Uterus (tissue), 3 donors: ENCODE measurements at regions not wholly inside any gene's neighbourhood (a gene's known extent, or its start where the extent isn't known, plus 50 kb on each side); places are given as distances from the start of the nearest gene placed in this dataset.

Experiments used
- DNase-seq, 2 donors: peaks; one replicate each; pipeline ENCODE4 v3.0.0-alpha.2; 2019 to 2020
- H3K27ac ChIP-seq, 2 donors: fragments of 200-600 bp; sonication (generic); 1 replicate in 1 of 2; 2 replicates in 1 of 2; pipeline ENCODE4 v1.5.1; 2016 to 2018
- H3K27me3 ChIP-seq, 2 donors: fragments of 200-600 bp; sonication (generic); one replicate each; pipeline ENCODE4 v1.5.1; 2018 to 2019; ENCODE audit warnings: control low read depth in 1 of 2
- H3K36me3 ChIP-seq, 2 donors: fragments of 200-600 bp; sonication (generic); one replicate each; pipeline ENCODE4 v1.5.1; 2019; ENCODE audit warnings: control low read depth in 1 of 2
- H3K4me1 ChIP-seq, 2 donors: fragments of 200-600 bp; sonication (generic); one replicate each; pipeline ENCODE4 v1.5.1; 2018 to 2019; ENCODE audit warnings: control low read depth in 1 of 2
- H3K4me3 ChIP-seq, 2 donors: fragments of 200-600 bp; sonication (generic); 1 replicate in 1 of 2; 2 replicates in 1 of 2; pipeline ENCODE4 v1.5.1; 2018 to 2019; ENCODE audit warnings: mild to moderate bottlenecking in 1 of 2
- H3K9me3 ChIP-seq, 2 donors: fragments of 200-600 bp; sonication (generic); one replicate each; pipeline ENCODE4 v1.5.1; 2019; ENCODE audit warnings: control low read depth in 1 of 2
- POLR2A ChIP-seq, 2 donors: fragments of 450-650 bp; IDR thresholded peaks; one replicate each; pipeline ENCODE4 v1.6.1; 2016; ENCODE audit warnings: antibody characterized with exemption in 2 of 2, mild to moderate bottlenecking in 1 of 2, moderate library complexity in 1 of 2
- intact Hi-C: fragments of 100-400 bp; cut with DNase I; formaldehyde crosslinking; loops from one replicate; pipeline ENCODE4 v1.15.1; 2023; ENCODE audit warnings: low total_unique reads
- TF ChIP-seq, protein P1 (sequence below), 4 experiments: fragments of 200-600 bp in 2 of 4; fragments of 450-650 bp in 2 of 4; sonication (generic) in 2 of 4; IDR thresholded peaks; one replicate each; pipeline ENCODE4 v1.5.1; 2016 to 2019; ENCODE audit warnings: antibody characterized with exemption in 4 of 4, mild to moderate bottlenecking in 2 of 4, moderate library complexity in 1 of 4
- donor health status: DM: yes; HTN: yes; CAD: no.

DNA sequence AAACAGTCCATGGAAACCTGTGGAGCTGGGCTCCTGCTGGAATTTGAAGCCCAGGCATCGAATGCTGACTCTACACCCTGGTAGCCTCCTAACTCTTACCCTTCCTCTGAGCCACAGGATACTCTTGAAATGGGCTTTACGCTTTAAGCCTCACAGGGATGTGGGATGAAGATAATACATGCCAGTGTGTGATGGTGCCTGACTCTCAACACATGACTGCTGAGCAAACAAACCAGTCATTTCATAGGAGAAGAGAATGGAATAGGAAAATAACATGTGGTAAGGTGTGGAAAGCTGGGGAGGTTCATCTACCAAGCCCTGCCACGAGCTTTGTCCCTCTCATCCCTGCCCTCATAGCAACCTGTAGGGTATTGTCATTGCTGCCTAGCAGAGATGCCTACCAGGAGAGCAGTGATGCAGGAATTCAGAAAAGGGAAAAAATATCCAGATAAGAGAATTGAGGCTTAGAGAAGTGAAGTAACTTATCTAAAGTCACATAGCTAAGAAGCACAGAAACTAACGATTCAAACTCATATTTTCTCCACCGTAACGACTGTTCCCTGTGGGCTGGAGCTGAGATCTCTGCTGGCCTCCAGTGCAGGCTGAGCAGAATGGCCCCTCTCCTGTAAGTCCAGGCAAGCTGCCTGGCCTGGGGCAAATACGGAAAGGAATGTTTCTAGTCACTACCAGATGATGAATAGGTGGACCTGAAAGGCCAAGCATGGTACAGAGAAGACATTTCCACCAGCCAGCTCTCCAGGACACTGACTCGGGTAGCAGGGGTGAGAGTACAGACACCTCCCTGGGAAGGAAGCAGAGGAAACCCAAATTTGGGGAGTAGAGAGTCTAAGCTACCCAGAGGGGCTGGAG is 90.2 kb upstream of the DUSP5 start:
- Histone ChIP-seq H3K36me3 (no peaks in the 10 kb centered on the region), H3K27ac (no peak overlapping the region)

DNA sequence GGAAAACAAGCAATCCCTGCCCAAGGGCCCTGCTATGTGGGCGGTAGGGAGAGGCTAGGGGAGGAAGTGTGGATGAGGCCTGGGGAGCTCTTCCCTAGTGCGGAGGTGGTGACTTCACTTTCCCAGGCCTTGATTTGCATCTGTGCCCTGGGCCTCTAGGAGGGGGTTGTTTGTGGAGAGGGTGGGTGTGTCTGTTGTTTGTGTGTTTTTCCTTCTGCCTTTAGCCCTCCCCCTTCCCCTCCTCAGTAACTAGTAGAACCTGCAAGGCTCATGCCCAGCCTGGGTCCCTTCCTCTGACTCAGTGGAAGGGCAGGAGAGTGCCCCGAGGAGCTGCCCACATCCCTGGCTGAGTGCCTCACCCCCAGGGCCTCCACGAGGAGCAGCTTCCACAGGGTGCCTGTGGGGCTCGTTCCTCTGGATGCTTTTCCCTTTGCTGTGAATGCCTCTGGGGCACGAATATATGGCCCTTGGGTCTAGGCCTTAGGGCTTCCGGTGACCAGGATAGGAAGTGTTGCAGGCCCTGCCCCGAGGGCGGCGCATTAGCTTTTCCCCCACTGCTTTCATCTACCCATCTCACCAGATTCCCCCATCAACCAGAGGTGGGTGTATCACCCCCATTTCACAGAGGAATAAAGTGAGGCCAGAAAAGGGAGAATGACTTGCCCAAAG is 89.4 kb upstream of the DUSP5 start:
- no peak for TF ChIP-seq POLR2A (IDR thresholded peaks at IDR 0.05)
- TF ChIP-seq, protein P1, sequence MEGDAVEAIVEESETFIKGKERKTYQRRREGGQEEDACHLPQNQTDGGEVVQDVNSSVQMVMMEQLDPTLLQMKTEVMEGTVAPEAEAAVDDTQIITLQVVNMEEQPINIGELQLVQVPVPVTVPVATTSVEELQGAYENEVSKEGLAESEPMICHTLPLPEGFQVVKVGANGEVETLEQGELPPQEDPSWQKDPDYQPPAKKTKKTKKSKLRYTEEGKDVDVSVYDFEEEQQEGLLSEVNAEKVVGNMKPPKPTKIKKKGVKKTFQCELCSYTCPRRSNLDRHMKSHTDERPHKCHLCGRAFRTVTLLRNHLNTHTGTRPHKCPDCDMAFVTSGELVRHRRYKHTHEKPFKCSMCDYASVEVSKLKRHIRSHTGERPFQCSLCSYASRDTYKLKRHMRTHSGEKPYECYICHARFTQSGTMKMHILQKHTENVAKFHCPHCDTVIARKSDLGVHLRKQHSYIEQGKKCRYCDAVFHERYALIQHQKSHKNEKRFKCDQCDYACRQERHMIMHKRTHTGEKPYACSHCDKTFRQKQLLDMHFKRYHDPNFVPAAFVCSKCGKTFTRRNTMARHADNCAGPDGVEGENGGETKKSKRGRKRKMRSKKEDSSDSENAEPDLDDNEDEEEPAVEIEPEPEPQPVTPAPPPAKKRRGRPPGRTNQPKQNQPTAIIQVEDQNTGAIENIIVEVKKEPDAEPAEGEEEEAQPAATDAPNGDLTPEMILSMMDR (IDR thresholded peaks at IDR 0.05): no peak
- Histone ChIP-seq H3K4me1 (no peaks in the 10 kb centered on the region), H3K4me3 (no peak overlapping the region), H3K36me3 (no peaks in the 10 kb centered on the region), H3K27ac (no peak overlapping the region), H3K27me3 (no peaks in the 10 kb centered on the region), H3K9me3 (no peaks in the 10 kb centered on the region)
- DNase-seq: no peak
- intact Hi-C loops: no loop called here

More for the DNA sequence above, 90.2 kb upstream of the DUSP5 start:
- H3K27me3 ChIP-seq: no peaks in the 10 kb centered on the region
- intact Hi-C loops: no loop called here
- no peaks in the 10 kb centered on the region for H3K4me1 ChIP-seq
- no peak overlapping the region for H3K4me3 ChIP-seq
- no peak for TF ChIP-seq POLR2A (IDR thresholded peaks at IDR 0.05)
- TF ChIP-seq, protein P1 (IDR thresholded peaks at IDR 0.05): no peak
- no peak for DNase-seq
- H3K9me3 ChIP-seq: no peaks in the 10 kb centered on the region

DNA sequence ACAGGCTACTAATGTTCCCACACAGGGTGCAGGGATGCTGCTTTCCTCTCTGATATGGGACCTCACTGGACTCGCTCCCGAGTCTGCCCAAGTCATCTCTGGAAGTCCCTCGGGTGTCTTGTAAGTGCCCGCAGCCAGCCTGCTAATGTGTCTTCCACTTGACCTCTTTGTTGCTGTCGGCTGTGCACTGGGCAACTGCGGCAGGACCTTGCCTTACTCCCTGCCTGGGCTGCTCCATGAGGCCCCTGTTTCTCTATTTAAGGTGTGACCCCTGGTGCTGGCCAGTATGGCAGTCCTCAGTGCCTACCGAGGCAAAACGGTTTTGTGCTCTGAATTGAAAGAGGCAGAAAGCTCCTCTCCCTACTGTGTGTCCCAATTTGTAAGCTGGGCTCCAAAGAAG is 88.8 kb upstream of the DUSP5 start:
- intact Hi-C loops: no loop called here
- H3K9me3 ChIP-seq: no peaks in the 10 kb centered on the region
- no peaks in the 10 kb centered on the region for H3K4me1 ChIP-seq
- DNase-seq: no peak
- TF ChIP-seq, protein P1 (IDR thresholded peaks at IDR 0.05): no peak
- TF ChIP-seq POLR2A (IDR thresholded peaks at IDR 0.05): no peak
- H3K27me3 ChIP-seq: no peaks in the 10 kb centered on the region
- no peak overlapping the region for H3K27ac ChIP-seq
- H3K36me3 ChIP-seq: no peaks in the 10 kb centered on the region
- no peak overlapping the region for H3K4me3 ChIP-seq

DNA sequence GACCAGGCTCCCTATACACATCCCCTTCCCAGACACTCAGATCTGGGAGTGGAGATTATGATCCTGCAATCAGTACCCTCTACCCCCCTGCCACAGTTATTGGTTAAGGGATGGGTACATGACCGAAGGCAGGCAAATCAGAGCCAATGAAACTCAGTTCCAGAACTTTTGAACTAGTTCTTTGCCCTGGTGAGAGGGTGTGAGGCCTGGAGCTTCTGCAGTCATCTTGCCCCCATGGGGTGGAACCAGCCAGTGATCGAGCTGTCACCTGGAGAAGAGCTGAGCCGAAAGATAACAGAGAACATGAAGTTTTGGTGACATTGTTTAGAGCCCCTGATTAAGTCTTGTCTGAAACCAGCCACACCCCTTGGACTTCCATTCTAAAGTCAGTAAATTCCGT is 88.2 kb upstream of the DUSP5 start:
- H3K9me3 ChIP-seq: no peaks in the 10 kb centered on the region
- TF ChIP-seq, protein P1 (IDR thresholded peaks at IDR 0.05): no peak
- TF ChIP-seq POLR2A (IDR thresholded peaks at IDR 0.05): no peak
- H3K27ac ChIP-seq: no peak overlapping the region
- DNase-seq: no peak
- H3K27me3 ChIP-seq: no peaks in the 10 kb centered on the region
- H3K4me3 ChIP-seq: no peak overlapping the region
- no peaks in the 10 kb centered on the region for H3K4me1 ChIP-seq
- intact Hi-C loops: no loop called here
- no peaks in the 10 kb centered on the region for H3K36me3 ChIP-seq

DNA sequence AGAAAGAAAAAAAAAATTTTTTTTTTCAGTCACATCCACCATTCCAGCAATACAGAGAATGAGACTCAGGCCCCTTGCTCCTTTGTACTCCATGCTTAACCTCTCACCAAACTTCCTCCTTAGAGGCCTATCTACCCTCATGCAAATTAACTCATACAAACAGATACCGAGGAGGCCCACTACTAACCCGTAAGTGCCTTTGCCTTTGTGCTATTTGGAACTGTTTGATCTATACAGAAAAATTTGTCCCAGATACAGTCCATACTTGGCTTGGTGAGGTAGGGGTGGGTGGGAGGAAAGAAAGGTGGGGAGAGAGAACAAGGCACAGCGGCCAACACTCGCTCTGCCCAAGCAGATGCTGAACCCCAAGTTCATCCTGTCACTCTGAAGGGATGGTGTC is 87.8 kb upstream of the DUSP5 start:
- Histone ChIP-seq H3K9me3 (no peaks in the 10 kb centered on the region), H3K4me3 (no peak overlapping the region), H3K27ac (peak overlapping the region in 1 of 2 donors; percentile 71), H3K4me1 (no peaks in the 10 kb centered on the region), H3K27me3 (no peaks in the 10 kb centered on the region), H3K36me3 (no peaks in the 10 kb centered on the region)
- TF ChIP-seq, protein P1 (IDR thresholded peaks at IDR 0.05): no peak
- TF ChIP-seq POLR2A (IDR thresholded peaks at IDR 0.05): no peak
- intact Hi-C loops: no loop called here
- DNase-seq: no peak
